Inferior parietal cortex (tissue), 1 donor: ENCODE measurements at regions not wholly inside any gene's neighbourhood (a gene's known extent, or its start where the extent isn't known, plus 50 kb on each side); places are given as distances from the start of the nearest gene placed in this dataset.

ENCODE experiments used
- DNase-seq: peaks from one replicate; pipeline ENCODE4 v3.0.0-alpha.2; 2016; ENCODE audit errors: extremely low spot score

DNA sequence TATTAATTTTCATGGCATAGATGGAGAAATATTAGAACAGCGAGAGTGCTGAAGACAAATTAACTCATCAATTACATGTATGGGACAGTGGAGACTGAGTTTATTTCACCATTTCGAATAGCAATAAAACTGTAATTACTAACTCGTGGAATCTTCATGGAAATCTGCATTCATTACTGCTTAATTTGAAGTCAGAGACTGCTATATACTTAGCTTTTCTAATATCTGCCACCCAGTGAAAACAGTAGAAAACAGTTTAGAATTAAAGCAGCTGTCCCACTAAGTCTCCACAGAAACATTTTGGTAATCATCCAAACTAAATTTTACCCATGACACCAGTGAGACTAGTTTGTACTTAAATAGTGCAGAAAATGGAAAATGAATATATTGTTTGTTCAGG, 56.8 kb downstream of the IZUMO3 start:
- DNase-seq: no peak

DNA sequence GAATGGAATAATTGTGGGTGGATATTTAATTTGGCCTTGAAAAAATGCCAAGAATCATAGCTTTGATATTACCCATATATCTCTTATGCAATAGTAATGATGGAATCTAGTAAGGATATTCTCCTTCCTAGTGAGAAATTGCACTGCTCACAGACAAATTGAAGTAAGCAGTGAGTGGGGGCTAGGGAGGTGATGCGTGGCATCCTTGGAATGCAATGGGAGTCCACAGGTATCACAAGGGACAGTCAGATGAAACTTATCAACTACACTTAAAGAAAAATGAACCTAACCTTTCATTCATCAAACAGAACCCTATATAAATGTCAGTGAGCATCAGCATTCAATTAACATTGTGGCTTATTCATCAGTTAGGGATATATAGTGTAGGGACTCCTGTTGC, 57.8 kb downstream of the IZUMO3 start:
- no peak for DNase-seq

- no peak for DNase-seq
Measured at GRCh38 chr9:24487250-24487861, 58.3 kb downstream of the IZUMO3 start.

DNA sequence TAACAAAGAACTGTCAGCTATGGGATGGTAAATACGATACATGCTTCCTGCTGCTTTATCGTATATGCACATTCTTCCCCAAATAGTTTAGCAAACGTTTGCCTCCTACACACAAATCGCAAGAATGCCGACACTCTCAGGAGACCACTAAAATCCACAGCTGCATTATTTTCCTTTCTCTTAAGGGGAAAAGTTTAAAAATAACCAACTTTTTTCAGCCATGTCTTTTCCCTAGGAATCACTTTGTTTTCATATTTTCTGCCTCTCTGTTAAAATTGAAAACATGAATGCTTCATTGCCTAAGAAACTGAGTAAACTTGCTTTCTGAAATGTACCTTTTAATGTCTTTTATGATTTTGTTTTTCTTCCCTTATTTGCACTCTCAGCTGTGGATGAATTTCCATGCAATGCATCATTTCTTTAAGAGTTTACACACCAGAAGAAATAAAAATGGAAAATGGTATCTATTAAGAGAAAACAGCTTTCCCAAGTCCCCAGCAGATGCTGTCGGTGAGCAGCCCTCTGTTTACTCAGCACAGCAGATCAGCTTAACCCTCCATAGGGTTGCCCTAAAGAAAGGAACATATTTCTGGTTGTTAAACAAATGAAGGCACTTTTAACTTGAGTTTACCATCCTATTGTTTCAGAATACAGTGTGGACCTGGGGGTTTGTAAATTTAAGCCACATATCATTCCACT, 66.2 kb downstream of the IZUMO3 start:
- no peak for DNase-seq

- no peak for DNase-seq
Measured at GRCh38 chr9:24464319-24464951, 81.3 kb downstream of the IZUMO3 start.

DNA sequence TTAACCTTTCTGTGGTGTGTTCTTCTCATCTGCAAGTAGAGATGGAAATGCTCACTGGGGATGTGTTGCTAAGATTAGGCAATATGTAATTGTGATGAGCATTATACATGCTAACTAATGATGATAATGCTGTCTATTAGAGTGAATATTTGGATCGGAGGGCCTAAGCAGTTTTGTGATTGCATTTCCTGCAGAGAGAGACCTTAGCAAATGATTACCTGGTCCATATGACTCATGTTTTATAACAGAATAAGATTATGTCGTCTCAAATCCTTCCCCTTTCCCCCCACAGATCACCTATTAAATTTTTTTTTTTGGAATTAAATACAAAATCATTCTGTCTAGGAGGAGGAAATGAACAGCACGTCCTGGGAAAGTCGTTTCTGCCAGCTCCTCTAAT, 82.7 kb downstream of the IZUMO3 start:
- no peak for DNase-seq

- DNase-seq: no peak
Measured at GRCh38 chr9:24460781-24461180, 84.9 kb downstream of the IZUMO3 start.

DNA sequence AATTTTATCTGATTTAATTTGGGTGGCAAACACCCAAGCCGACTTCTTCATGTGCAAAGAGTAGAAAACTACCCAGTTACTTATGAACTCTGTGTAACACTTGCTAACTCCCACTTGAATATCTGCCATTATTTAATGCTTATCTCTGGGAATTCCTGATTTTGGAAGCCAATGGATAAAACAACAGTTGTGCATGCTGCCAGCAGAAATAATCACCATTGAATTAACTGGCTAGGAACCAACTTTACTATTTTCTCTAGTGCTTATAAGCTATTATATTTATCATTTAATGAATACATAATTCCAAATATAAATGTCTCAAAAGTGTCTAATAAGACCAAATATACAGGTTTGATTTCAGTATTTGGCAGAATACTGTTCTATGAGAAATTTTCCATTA, 85.7 kb downstream of the IZUMO3 start:
- no peak for DNase-seq

DNA sequence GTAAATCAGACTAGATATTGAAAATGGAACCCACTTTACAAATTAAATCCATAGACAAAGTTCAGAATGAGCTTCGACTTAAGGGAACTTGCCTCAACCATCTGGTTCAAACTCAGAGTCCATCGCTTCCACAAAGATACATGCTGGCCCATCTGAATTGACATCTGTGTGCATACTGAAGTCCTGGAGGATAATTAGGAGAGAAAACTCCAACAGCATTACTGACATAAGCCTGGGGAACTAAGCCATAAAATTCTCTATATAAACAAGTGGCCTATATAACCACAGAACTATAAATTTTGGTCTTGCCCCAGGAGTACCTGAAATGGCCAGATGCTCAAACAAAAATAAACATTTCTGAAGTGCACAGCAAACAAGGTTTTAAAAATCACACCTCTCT, 94.4 kb downstream of the IZUMO3 start:
- DNase-seq: no peak

GRCh38 chr9:24449976-24450375, 95.7 kb downstream of the IZUMO3 start:
- no peak for DNase-seq

DNA sequence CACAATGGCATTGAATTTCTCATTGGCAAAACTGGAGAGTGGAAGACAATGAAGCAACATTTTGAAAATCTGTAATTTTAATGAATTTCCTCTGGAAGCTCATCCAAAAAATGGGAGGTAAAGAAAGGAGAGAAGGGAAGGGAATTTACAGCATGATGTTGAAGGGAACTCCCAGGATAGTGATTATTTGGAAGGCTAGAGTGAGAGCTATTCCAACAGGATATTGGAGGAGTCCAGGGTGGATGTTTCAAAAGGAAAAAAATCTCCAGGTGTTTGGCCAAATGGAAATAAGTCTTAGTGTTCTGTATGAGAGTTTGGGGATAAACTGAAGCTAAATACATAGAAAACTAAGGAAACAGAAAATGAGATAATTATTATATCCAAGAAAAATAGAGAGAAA, 106.2 kb downstream of the IZUMO3 start:
- DNase-seq: no peak

- DNase-seq: no peak
Measured at GRCh38 chr9:24438876-24439275, 106.8 kb downstream of the IZUMO3 start.

DNA sequence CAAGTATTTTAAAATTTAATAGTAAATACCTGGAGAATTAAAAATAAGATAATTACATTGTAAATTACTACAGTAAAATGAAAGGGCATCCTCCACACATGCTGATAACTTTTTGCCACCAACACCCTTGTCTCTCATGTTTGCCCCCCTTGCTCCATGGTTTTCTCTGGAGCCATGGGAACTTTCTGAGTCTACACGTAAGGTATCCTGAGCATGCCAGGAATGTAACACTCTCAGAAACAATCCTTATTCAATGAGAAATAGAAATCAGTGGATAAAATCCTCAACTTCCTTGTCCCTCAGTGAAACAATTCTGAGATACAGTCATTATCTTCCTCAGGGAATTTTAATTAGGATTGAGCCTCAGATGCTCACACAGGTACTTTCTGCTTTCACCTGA, 108.9 kb downstream of the IZUMO3 start:
- DNase-seq: no peak

DNA sequence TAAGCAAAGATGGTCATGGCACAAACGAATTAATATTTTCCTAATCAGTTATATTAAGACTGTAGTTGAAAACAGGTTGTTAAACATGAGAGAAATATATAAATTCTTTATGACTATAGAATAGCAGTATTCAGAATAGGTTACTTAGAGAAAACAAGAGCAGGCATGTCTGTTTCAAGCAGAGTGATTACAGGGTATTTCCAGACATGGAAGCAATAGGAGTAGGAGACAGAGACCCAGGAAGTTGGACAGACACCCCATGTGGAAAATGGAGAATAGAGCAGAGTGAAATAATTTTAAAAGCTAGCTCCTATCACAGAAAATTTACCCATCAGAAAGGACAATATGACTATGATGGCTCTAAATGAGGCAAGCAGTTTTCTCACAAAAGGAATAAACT, 111.5 kb downstream of the IZUMO3 start:
- DNase-seq: no peak

DNA sequence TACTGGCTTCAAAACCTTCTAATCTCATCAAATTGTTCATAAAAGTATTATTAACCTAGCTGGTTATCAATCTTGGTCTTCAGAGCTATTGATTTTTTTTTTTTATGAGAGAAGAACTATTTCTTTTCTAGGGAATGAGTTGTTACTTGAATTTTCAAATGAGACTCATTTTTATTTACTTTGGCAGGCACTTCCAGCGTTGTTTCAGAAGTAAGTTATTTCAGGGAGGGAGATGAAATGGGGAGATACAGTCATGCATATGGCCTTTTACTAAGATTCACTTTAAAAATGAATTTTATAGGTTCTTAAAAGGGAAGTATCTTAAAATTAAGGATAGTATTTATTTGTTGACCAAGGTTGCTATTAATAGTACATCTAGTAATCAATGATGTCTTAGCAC, 129.6 kb downstream of the IZUMO3 start:
- DNase-seq: no peak

GRCh38 chr9:24413651-24414050, 132.0 kb downstream of the IZUMO3 start:
- no peak for DNase-seq

GRCh38 chr9:24398466-24398865, 147.2 kb downstream of the IZUMO3 start:
- DNase-seq: no peak

DNA sequence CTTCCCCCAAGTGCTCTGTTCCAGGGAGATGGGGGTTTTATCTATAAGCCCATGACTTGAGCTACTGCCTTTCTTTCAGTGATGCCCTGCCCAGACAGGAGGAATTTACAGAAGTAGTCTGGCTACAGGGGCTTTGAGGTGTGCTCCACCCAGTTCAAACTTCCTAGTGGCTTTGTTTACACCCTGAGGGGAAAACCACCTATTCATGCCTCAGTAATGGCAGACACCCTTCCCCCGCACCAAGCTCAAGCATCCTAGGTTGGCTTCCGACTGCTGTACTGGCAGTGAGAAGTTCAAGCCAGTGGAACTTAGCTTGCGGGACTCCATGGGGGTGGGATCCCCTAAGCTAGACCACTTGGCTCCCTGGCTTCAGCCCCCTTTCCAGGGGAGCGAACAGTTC, 154.6 kb downstream of the IZUMO3 start:
- no peak for DNase-seq

GRCh38 chr9:24385077-24385476, 160.6 kb downstream of the IZUMO3 start:
- DNase-seq: no peak

DNA sequence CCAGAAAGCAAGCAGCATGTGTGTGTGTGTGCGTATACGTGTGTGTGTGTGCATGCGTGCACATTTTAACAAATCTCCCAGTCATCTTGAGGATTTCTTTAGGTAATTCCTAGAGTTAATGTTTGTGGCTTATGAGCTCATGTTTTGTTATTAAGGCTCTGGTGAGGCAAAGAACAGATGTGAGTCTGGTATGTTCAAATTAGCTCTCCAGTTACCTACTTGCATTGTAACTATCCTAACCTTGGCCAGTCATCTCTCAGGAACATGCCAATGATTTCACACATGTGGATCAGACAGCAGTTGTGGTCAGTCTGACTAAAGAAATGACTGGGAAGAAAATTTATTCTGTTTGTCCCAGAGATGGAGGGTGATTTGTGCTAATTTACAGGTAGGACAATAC, 163.1 kb downstream of the IZUMO3 start:
- DNase-seq: no peak

DNA sequence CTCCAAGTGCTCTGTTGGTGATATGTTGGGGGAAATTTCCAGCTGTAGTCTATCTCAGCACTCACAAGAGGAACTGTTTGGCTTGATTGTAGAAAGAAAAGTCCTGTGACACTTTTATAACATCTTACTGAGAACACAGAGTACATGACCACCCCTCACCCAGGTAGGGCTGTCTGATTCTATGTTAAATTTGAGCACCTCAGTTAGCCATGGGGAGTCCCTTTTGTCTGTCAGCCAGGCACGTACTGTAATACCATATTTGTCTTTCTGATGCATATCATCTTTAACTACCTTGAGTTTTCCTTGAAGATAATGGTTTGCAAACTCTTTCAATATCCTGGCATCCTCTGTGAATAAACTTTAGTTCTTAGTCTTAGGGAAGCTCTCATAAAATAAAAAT, 164.5 kb downstream of the IZUMO3 start:
- no peak for DNase-seq

DNA sequence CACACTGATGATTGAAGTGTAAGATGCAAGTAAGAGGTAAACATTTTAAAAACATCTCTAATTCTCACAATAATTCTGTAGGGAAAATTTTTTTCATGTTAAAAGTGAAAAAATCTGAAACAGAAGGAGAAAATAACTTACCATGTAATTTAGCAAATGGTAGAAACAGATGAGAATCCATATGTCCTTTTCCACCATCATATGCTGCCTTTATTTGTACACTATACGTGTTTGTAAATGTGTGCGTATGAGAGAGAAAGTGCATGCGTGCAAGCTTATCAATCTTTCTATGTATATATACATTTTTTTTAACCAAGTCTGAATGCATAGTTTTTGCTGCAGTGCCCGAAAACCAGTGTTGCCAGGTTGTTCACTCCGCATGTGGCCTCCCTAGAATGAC, 186.7 kb downstream of the IZUMO3 start:
- DNase-seq: no peak

DNA sequence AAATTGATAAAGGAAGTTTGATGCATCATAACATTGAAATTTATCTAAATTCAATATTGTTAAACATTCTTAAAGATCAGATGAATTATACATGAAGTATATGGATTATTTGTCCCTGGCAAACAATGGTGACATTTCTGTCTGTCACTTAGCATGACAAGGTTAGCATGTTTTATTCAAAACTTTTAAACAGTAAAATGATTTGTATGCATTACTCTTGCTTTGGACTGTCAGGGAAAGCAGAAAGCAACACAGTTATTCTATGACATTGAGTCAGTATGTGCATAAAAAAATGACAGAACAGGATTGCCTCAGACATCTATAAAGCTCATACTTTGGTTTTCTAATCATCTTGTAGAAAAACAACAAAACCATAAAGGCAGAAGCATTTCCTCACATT, 193.7 kb downstream of the IZUMO3 start:
- no peak for DNase-seq
